ENCODE measurements at regions not wholly inside any gene's neighbourhood (a gene's known extent, or its start where the extent isn't known, plus 50 kb on each side); places are given as distances from the start of the nearest gene placed in this dataset.

- WGBS, 2 experiments (ENCODE audit: low coverage in 1 of 2, low lambda C conversion rate in 2 of 2, missing lambda C conversion rate in 2 of 2): 4 to 5% methylated on average over 2 of the region's 2 CpGs
- TF ChIP-seq EZH2phosphoT487 (IDR thresholded peaks at IDR 0.05; ENCODE audit: insufficient read depth, low read depth) (no peak), EZH2 (IDR thresholded peaks at IDR 0.05; ENCODE audit: insufficient read depth, poor library complexity, severe bottlenecking) (no peak)
- H3K9ac ChIP-seq: no peak overlapping the region
- no peaks in the 10 kb centered on the region for H3K27me3 ChIP-seq (replicated peaks; ENCODE audit: insufficient read depth)
- no peak overlapping the region for H3K4me3 ChIP-seq
- H3K36me3 ChIP-seq (ENCODE audit: low read depth): no peaks in the 10 kb centered on the region
- no peaks in the 10 kb centered on the region for H3F3A ChIP-seq (ENCODE audit: insufficient read depth)
- no peaks in the 10 kb centered on the region for H3K9me2 ChIP-seq (ENCODE audit: insufficient read depth)
- DNase-seq: no peak
- in situ Hi-C loops (cut with MboI): no loop called here
- H3K4me2 ChIP-seq (ENCODE audit: unreplicated experiment): no peak overlapping the region
- no peaks in the 10 kb centered on the region for H3K4me1 ChIP-seq (ENCODE audit: insufficient read depth)
- H2AFZ ChIP-seq: no peak overlapping the region
- no peak overlapping the region for H3K27ac ChIP-seq
- no peaks in the 10 kb centered on the region for H4K20me1 ChIP-seq (ENCODE audit: insufficient read depth)
- H3K79me2 ChIP-seq (ENCODE audit: insufficient read depth): no peaks in the 10 kb centered on the region
- H3K9me3 ChIP-seq (ENCODE audit: low read depth): peaks cover 4% of the 10 kb centered on the region
Observed at GRCh38 chr14:84975241-84975902, 554.6 kb upstream of the FLRT2 start.

GRCh38 chr14:84976805-84977204 is 553.1 kb upstream of the FLRT2 start:
- 33% methylated on average over 2 of the region's 2 CpGs for WGBS, 2 experiments (ENCODE audit: low coverage in 1 of 2, low lambda C conversion rate in 2 of 2, missing lambda C conversion rate in 2 of 2)
- in situ Hi-C loops (cut with MboI): no loop called here
- Histone ChIP-seq H3K4me2 (ENCODE audit: unreplicated experiment) (no peak overlapping the region), H3K27ac (no peak overlapping the region), H3K79me2 (ENCODE audit: insufficient read depth) (no peaks in the 10 kb centered on the region), H3K9ac (no peak overlapping the region), H4K20me1 (ENCODE audit: insufficient read depth) (no peaks in the 10 kb centered on the region), H3K9me2 (ENCODE audit: insufficient read depth) (no peaks in the 10 kb centered on the region), H3K36me3 (ENCODE audit: low read depth) (no peaks in the 10 kb centered on the region), H3K9me3 (ENCODE audit: low read depth) (peaks cover 4% of the 10 kb centered on the region), H3K27me3 (replicated peaks; ENCODE audit: insufficient read depth) (no peaks in the 10 kb centered on the region), H3K4me1 (ENCODE audit: insufficient read depth) (no peaks in the 10 kb centered on the region), H3K4me3 (no peak overlapping the region), H2AFZ (no peak overlapping the region), H3F3A (ENCODE audit: insufficient read depth) (no peaks in the 10 kb centered on the region)
- no peak for DNase-seq
- no peak for TF ChIP-seq EZH2phosphoT487 (IDR thresholded peaks at IDR 0.05; ENCODE audit: insufficient read depth, low read depth)

- H3K27ac ChIP-seq: no peak overlapping the region
- no peaks in the 10 kb centered on the region for H3K9me2 ChIP-seq (ENCODE audit: insufficient read depth)
- no peaks in the 10 kb centered on the region for H3K79me2 ChIP-seq (ENCODE audit: insufficient read depth)
- H3K9me3 ChIP-seq (ENCODE audit: low read depth): no peaks in the 10 kb centered on the region
- H3K4me1 ChIP-seq (ENCODE audit: insufficient read depth): no peaks in the 10 kb centered on the region
- no peaks in the 10 kb centered on the region for H4K20me1 ChIP-seq (ENCODE audit: insufficient read depth)
- no peak for TF ChIP-seq EZH2phosphoT487 (IDR thresholded peaks at IDR 0.05; ENCODE audit: insufficient read depth, low read depth)
- TF ChIP-seq EZH2 (IDR thresholded peaks at IDR 0.05; ENCODE audit: insufficient read depth, poor library complexity, severe bottlenecking): no peak
- 0 to 11% methylated on average over 1 of the region's 1 CpG for WGBS, 2 experiments (ENCODE audit: low coverage in 1 of 2, low lambda C conversion rate in 2 of 2, missing lambda C conversion rate in 2 of 2)
- no peaks in the 10 kb centered on the region for H3K36me3 ChIP-seq (ENCODE audit: low read depth)
- no peak overlapping the region for H3K9ac ChIP-seq
- no peaks in the 10 kb centered on the region for H3K27me3 ChIP-seq (replicated peaks; ENCODE audit: insufficient read depth)
- DNase-seq: no peak
- H2AFZ ChIP-seq: no peak overlapping the region
- no peak overlapping the region for H3K4me3 ChIP-seq
- H3K4me2 ChIP-seq (ENCODE audit: unreplicated experiment): no peak overlapping the region
- in situ Hi-C loops (cut with MboI): no loop called here
- no peaks in the 10 kb centered on the region for H3F3A ChIP-seq (ENCODE audit: insufficient read depth)
Observed at GRCh38 chr14:84987042-84987441, 542.9 kb upstream of the FLRT2 start.

- WGBS, 2 experiments (ENCODE audit: low coverage in 1 of 2, low lambda C conversion rate in 2 of 2, missing lambda C conversion rate in 2 of 2): 38 to 42% methylated on average over 5 of the region's 5 CpGs
- Histone ChIP-seq H4K20me1 (ENCODE audit: insufficient read depth) (no peaks in the 10 kb centered on the region), H3K36me3 (ENCODE audit: low read depth) (no peaks in the 10 kb centered on the region), H3K9me2 (ENCODE audit: insufficient read depth) (no peaks in the 10 kb centered on the region), H3K4me3 (no peak overlapping the region), H3K27ac (no peak overlapping the region), H3K79me2 (ENCODE audit: insufficient read depth) (no peaks in the 10 kb centered on the region), H3F3A (ENCODE audit: insufficient read depth) (no peaks in the 10 kb centered on the region), H3K9ac (no peak overlapping the region), H3K4me2 (ENCODE audit: unreplicated experiment) (no peak overlapping the region), H2AFZ (no peak overlapping the region), H3K4me1 (ENCODE audit: insufficient read depth) (no peaks in the 10 kb centered on the region), H3K27me3 (replicated peaks; ENCODE audit: insufficient read depth) (no peaks in the 10 kb centered on the region), H3K9me3 (ENCODE audit: low read depth) (no peaks in the 10 kb centered on the region)
- TF ChIP-seq EZH2 (IDR thresholded peaks at IDR 0.05; ENCODE audit: insufficient read depth, poor library complexity, severe bottlenecking) (no peak), EZH2phosphoT487 (IDR thresholded peaks at IDR 0.05; ENCODE audit: insufficient read depth, low read depth) (no peak)
- DNase-seq: no peak
- in situ Hi-C loops (cut with MboI): no loop called here
Observed at GRCh38 chr14:84988357-84988756, 541.6 kb upstream of the FLRT2 start.

GRCh38 chr14:84991021-84991420 is 538.9 kb upstream of the FLRT2 start:
- H3K36me3 ChIP-seq (ENCODE audit: low read depth): no peaks in the 10 kb centered on the region
- no peak overlapping the region for H2AFZ ChIP-seq
- H3K9ac ChIP-seq: no peak overlapping the region
- TF ChIP-seq EZH2 (IDR thresholded peaks at IDR 0.05; ENCODE audit: insufficient read depth, poor library complexity, severe bottlenecking): no peak
- no peak for TF ChIP-seq EZH2phosphoT487 (IDR thresholded peaks at IDR 0.05; ENCODE audit: insufficient read depth, low read depth)
- H3K9me2 ChIP-seq (ENCODE audit: insufficient read depth): no peaks in the 10 kb centered on the region
- H4K20me1 ChIP-seq (ENCODE audit: insufficient read depth): no peaks in the 10 kb centered on the region
- DNase-seq: no peak
- no peaks in the 10 kb centered on the region for H3K27me3 ChIP-seq (replicated peaks; ENCODE audit: insufficient read depth)
- no peak overlapping the region for H3K27ac ChIP-seq
- no peak overlapping the region for H3K4me3 ChIP-seq
- 0 to 3% methylated on average over 1 of the region's 1 CpG for WGBS, 2 experiments (ENCODE audit: low coverage in 1 of 2, low lambda C conversion rate in 2 of 2, missing lambda C conversion rate in 2 of 2)
- no peaks in the 10 kb centered on the region for H3K79me2 ChIP-seq (ENCODE audit: insufficient read depth)
- H3K4me1 ChIP-seq (ENCODE audit: insufficient read depth): no peaks in the 10 kb centered on the region
- in situ Hi-C loops (cut with MboI): no loop called here
- no peak overlapping the region for H3K4me2 ChIP-seq (ENCODE audit: unreplicated experiment)
- H3F3A ChIP-seq (ENCODE audit: insufficient read depth): no peaks in the 10 kb centered on the region
- no peaks in the 10 kb centered on the region for H3K9me3 ChIP-seq (ENCODE audit: low read depth)
